GM19438 (cell line): ENCODE measurements at regions not wholly inside any gene's neighbourhood (a gene's known extent, or its start where the extent isn't known, plus 50 kb on each side); places are given as distances from the start of the nearest gene placed in this dataset.
A peak's percentile ranks its signal among the peaks of the same experiment; 100 is the strongest.
"Not testable (repeated sequence)": the region's sequence is repeated elsewhere in the genome, so short reads cannot be mapped to it uniquely, and the experiment has no call there.

Experiments
- ATAC-seq: cut with Tn5 transposase; IDR thresholded peaks from one replicate; pipeline ENCODE4 v1.9.1; 2021; ENCODE audit warnings: low read depth; ENCODE audit not compliant: unreplicated experiment

GRCh38 chr10:46645110-46645509 lies 66.2 kb downstream of the SYT15 start:
- ATAC-seq, result not testable (repeated sequence)

- not testable (repeated sequence) for ATAC-seq
Observed at GRCh38 chr10:46646132-46646531, 67.2 kb downstream of the SYT15 start.

GRCh38 chr10:46650967-46651366 lies 72.0 kb downstream of the SYT15 start:
- not testable (repeated sequence) for ATAC-seq

GRCh38 chr10:46657437-46657836 lies 78.5 kb downstream of the SYT15 start:
- not testable (repeated sequence) for ATAC-seq

GRCh38 chr10:46660027-46660834 lies 81.3 kb downstream of the SYT15 start:
- not testable (repeated sequence) for ATAC-seq

- ATAC-seq, result not testable (repeated sequence)
Observed at GRCh38 chr10:46660835-46661164, 81.9 kb downstream of the SYT15 start.

- ATAC-seq, result not testable (repeated sequence)
Observed at GRCh38 chr10:46665536-46665935, 86.6 kb downstream of the SYT15 start.

- not testable (repeated sequence) for ATAC-seq
Observed at GRCh38 chr10:46668357-46668997, 89.5 kb downstream of the SYT15 start.

GRCh38 chr10:46677836-46678435 lies 99.0 kb downstream of the SYT15 start:
- ATAC-seq, result not testable (repeated sequence)

- ATAC-seq, result not testable (repeated sequence)
Observed at GRCh38 chr10:46691397-46691796, 112.5 kb downstream of the SYT15 start.

- not testable (repeated sequence) for ATAC-seq
Observed at GRCh38 chr10:46693218-46693617, 114.3 kb downstream of the SYT15 start.

- ATAC-seq, result not testable (repeated sequence)
Observed at GRCh38 chr10:46717264-46717663, 138.3 kb downstream of the SYT15 start.

- not testable (repeated sequence) for ATAC-seq
Observed at GRCh38 chr10:46718014-46718413, 139.1 kb downstream of the SYT15 start.

GRCh38 chr10:46720386-46720785 lies 141.5 kb downstream of the SYT15 start:
- ATAC-seq, result not testable (repeated sequence)

- ATAC-seq, result not testable (repeated sequence)
Observed at GRCh38 chr10:46720811-46721518, 142.0 kb downstream of the SYT15 start.

- ATAC-seq, result not testable (repeated sequence)
Observed at GRCh38 chr10:46724258-46724657, 145.3 kb downstream of the SYT15 start.

- ATAC-seq, result not testable (repeated sequence)
Observed at GRCh38 chr10:46728359-46728758, 149.4 kb downstream of the SYT15 start.

- ATAC-seq, result not testable (repeated sequence)
Observed at GRCh38 chr10:46730729-46731128, 151.8 kb downstream of the SYT15 start.

- ATAC-seq, result peak; percentile 69
Observed at GRCh38 chr10:46733635-46734261, 154.8 kb downstream of the SYT15 start.

- ATAC-seq, result not testable (repeated sequence)
Observed at GRCh38 chr10:46734262-46734642, 155.3 kb downstream of the SYT15 start.
